GM23248 (cell line): ENCODE measurements at regions not wholly inside any gene's neighbourhood (a gene's known extent, or its start where the extent isn't known, plus 50 kb on each side); places are given as distances from the start of the nearest gene placed in this dataset.
"Not testable (repeated sequence)": the region's sequence is repeated elsewhere in the genome, so short reads cannot be mapped to it uniquely, and the experiment has no call there.

ENCODE experiments used
- DNase-seq: peaks from one replicate; pipeline ENCODE4 v3.0.0-alpha.2; 2015
- H2AFZ ChIP-seq: fragments of 200-600 bp; sonication (generic); 2 replicates; pipeline ENCODE4 v1.6.1; 2016; ENCODE audit warnings: antibody characterized with exemption
- H3F3A ChIP-seq: fragments of 200-600 bp; sonication (generic); 2 replicates; pipeline ENCODE4 v1.6.1; 2016; ENCODE audit warnings: mild to moderate bottlenecking, antibody characterized with exemption, mixed run types; ENCODE audit not compliant: insufficient read depth
- H3K27ac ChIP-seq: fragments of 200-600 bp; sonication (generic); 2 replicates; pipeline ENCODE4 v1.5.1; 2016; ENCODE audit warnings: mild to moderate bottlenecking
- H3K27me3 ChIP-seq: fragments of 200-600 bp; sonication (generic); replicated peaks from 2 replicates; pipeline ENCODE4 v1.6.1; 2016; ENCODE audit warnings: mild to moderate bottlenecking; ENCODE audit not compliant: insufficient read depth
- H3K36me3 ChIP-seq: fragments of 200-600 bp; sonication (generic); 2 replicates; pipeline ENCODE4 v1.6.1; 2016; ENCODE audit warnings: low read depth, mild to moderate bottlenecking
- H3K4me1 ChIP-seq: fragments of 200-600 bp; sonication (generic); 2 replicates; pipeline ENCODE4 v1.6.1; 2016; ENCODE audit warnings: mild to moderate bottlenecking; ENCODE audit not compliant: insufficient read depth
- H3K4me2 ChIP-seq: fragments of 200-600 bp; sonication (generic); one replicate; pipeline ENCODE4 v1.6.1; 2016; ENCODE audit warnings: mild to moderate bottlenecking; ENCODE audit not compliant: unreplicated experiment
- H3K4me3 ChIP-seq: fragments of 200-600 bp; sonication (generic); 2 replicates; pipeline ENCODE4 v1.5.1; 2016; ENCODE audit warnings: mild to moderate bottlenecking
- H3K79me2 ChIP-seq: fragments of 200-600 bp; sonication (generic); 2 replicates; pipeline ENCODE4 v1.6.1; 2016; ENCODE audit warnings: mild to moderate bottlenecking; ENCODE audit not compliant: insufficient read depth
- H3K9ac ChIP-seq: fragments of 200-600 bp; sonication (generic); 2 replicates; pipeline ENCODE4 v1.6.1; 2016; ENCODE audit warnings: mild to moderate bottlenecking
- H3K9me2 ChIP-seq: fragments of 200-600 bp; sonication (generic); 2 replicates; pipeline ENCODE4 v1.6.1; 2016; ENCODE audit warnings: mixed run types, mild to moderate bottlenecking, moderate library complexity; ENCODE audit not compliant: insufficient read depth
- H3K9me3 ChIP-seq: fragments of 200-600 bp; sonication (generic); one replicate; pipeline ENCODE4 v1.6.1; 2017; ENCODE audit warnings: low read depth
- H4K20me1 ChIP-seq: fragments of 200-600 bp; sonication (generic); 2 replicates; pipeline ENCODE4 v1.6.0; 2016; ENCODE audit not compliant: insufficient read depth
- EZH2 ChIP-seq: fragments of 200-600 bp; sonication (generic); IDR thresholded peaks from 2 replicates; pipeline ENCODE4 v1.6.1; 2018; ENCODE audit warnings: antibody characterized with exemption, mild to moderate bottlenecking; ENCODE audit not compliant: insufficient read depth, poor library complexity, severe bottlenecking
- EZH2phosphoT487 ChIP-seq: fragments of 200-600 bp; sonication (generic); IDR thresholded peaks from 2 replicates; pipeline ENCODE4 v1.6.1; 2018; ENCODE audit warnings: antibody characterized with exemption, moderate library complexity, mild to moderate bottlenecking, low read depth; ENCODE audit not compliant: insufficient read depth
- WGBS, 2 experiments: methylation state at CpG; one replicate each; pipeline ENCODE4 v1.1.6; 2015 to 2017; ENCODE audit warnings: low lambda C conversion rate in 2 of 2, low coverage in 1 of 2; ENCODE audit errors: missing lambda C conversion rate in 2 of 2; 5-methylcytosine and 5-hydroxymethylcytosine counted together
- in situ Hi-C: fragments of 300-500 bp; cut with MboI; formaldehyde crosslinking; loops from 2 replicates; pipeline ENCODE4 v1.15.0; 2020

DNA sequence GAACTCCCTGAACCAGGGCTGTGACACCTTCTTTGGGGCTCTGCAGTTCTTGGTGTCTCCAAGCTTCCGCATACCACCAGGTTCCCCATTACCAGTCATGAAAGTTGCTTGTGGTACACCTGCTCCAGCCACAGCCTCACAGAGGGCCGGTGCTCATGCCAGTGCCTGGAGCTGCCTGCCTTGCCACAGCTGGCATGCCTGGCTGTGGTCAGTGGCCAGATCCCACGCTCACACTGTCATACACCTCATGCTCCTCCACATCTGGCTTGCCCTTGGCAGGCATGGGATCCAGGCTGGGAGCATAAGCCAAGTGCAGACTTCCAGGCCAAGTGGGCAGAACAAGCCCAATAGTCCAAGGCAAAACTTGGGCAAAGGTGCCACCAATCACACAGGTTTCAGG is 1054.9 kb downstream of the SLITRK5 start:
- Histone ChIP-seq H4K20me1 (no peaks in the 10 kb centered on the region), H3K9me3 (no peaks in the 10 kb centered on the region), H3K9ac (no peak overlapping the region), H3K9me2 (no peaks in the 10 kb centered on the region), H2AFZ (no peak overlapping the region), H3F3A (no peaks in the 10 kb centered on the region), H3K36me3 (no peaks in the 10 kb centered on the region), H3K4me3 (no peak overlapping the region), H3K79me2 (no peaks in the 10 kb centered on the region), H3K27me3 (no peaks in the 10 kb centered on the region), H3K4me2 (no peak overlapping the region), H3K27ac (no peak overlapping the region), H3K4me1 (no peaks in the 10 kb centered on the region)
- TF ChIP-seq EZH2 (no peak), EZH2phosphoT487 (no peak)
- DNase-seq: no peak
- WGBS, 2 experiments: 20 to 39% methylated on average over 3 of the region's 3 CpGs
- in situ Hi-C loops: no loop called here

GRCh38 chr13:88727236-88727635 is 1056.1 kb downstream of the SLITRK5 start:
- H3K27me3 ChIP-seq, H4K20me1 ChIP-seq, in situ Hi-C loops, H3K9ac ChIP-seq, H3F3A ChIP-seq, H3K9me2 ChIP-seq, H3K4me1 ChIP-seq, H3K4me3 ChIP-seq, DNase-seq, H3K4me2 ChIP-seq, H3K27ac ChIP-seq, H2AFZ ChIP-seq, H3K36me3 ChIP-seq, H3K9me3 ChIP-seq, H3K79me2 ChIP-seq: not testable (repeated sequence)
- 27 to 35% methylated on average over 7 of the region's 7 CpGs for WGBS, 2 experiments

DNA sequence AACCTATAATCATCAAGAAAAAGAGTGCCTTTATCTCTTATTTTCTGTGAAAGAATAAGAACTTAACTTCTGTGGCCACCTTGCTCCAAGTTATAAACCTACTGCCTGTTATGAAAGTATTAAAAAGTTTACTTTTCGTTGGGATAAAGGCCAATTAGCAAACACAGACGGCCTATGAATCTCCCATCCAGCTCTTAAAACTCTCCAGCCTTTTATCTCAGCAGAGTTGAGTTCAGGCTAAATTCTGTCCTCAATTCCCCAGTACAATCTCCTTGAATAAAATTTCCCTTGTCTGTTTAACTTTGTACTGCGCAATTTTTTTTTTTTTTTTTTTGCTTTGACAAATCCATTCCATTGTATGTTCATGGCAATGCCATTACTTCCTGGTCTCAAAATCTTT is 1058.4 kb downstream of the SLITRK5 start:
- H3K36me3 ChIP-seq: no peaks in the 10 kb centered on the region

DNA sequence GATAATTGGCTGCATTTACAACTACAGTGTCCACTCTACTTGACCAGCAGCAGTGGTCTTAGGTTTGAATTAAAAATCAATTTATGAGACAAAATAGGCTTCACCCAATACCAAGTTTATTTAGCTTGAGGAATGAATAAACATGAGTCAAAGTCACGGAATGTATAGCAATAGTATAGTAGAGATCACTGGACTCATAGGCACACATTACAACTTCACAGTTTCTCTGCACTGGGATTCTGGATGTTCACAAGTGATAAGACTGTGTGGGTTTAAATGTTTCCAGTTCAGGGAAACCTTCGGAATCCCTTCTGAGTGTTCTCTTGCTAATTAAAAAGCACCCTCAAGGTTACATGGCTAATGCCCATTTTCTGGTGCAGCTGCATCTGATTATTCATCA is 1064.9 kb downstream of the SLITRK5 start:
- Histone ChIP-seq H4K20me1 (no peaks in the 10 kb centered on the region), H3K27ac (no peak overlapping the region), H3K4me1 (no peaks in the 10 kb centered on the region), H2AFZ (no peak overlapping the region), H3K79me2 (no peaks in the 10 kb centered on the region), H3K36me3 (no peaks in the 10 kb centered on the region), H3F3A (no peaks in the 10 kb centered on the region), H3K4me2 (no peak overlapping the region), H3K9ac (no peak overlapping the region), H3K27me3 (no peaks in the 10 kb centered on the region), H3K4me3 (no peak overlapping the region), H3K9me2 (no peaks in the 10 kb centered on the region; the same call in 1 of the 2 replicates), H3K9me3 (no peaks in the 10 kb centered on the region)
- no peak for TF ChIP-seq EZH2
- TF ChIP-seq EZH2phosphoT487: no peak
- in situ Hi-C loops: no loop called here
- DNase-seq: no peak
- 20 to 21% methylated on average over 2 of the region's 2 CpGs for WGBS, 2 experiments

More for the DNA sequence above, 1058.4 kb downstream of the SLITRK5 start:
- Histone ChIP-seq H4K20me1 (no peaks in the 10 kb centered on the region), H2AFZ (no peak overlapping the region), H3K9ac (no peak overlapping the region), H3K4me2 (no peak overlapping the region), H3K79me2 (no peaks in the 10 kb centered on the region), H3K4me3 (no peak overlapping the region), H3F3A (no peaks in the 10 kb centered on the region), H3K9me3 (no peaks in the 10 kb centered on the region), H3K27ac (no peak overlapping the region), H3K4me1 (no peaks in the 10 kb centered on the region), H3K27me3 (no peaks in the 10 kb centered on the region), H3K9me2 (no peaks in the 10 kb centered on the region; the same call in 1 of the 2 replicates)
- 20 to 31% methylated on average over 3 of the region's 3 CpGs for WGBS, 2 experiments
- DNase-seq: no peak
- in situ Hi-C loops: no loop called here
- TF ChIP-seq EZH2 (no peak), EZH2phosphoT487 (no peak)

- no peaks in the 10 kb centered on the region for H3K9me2 ChIP-seq
- H3K36me3 ChIP-seq: no peaks in the 10 kb centered on the region
- no peak overlapping the region for H3K9ac ChIP-seq
- H3F3A ChIP-seq: no peaks in the 10 kb centered on the region
- H3K9me3 ChIP-seq: no peaks in the 10 kb centered on the region
- in situ Hi-C loops: no loop called here
- no peaks in the 10 kb centered on the region for H3K27me3 ChIP-seq
- no peak overlapping the region for H2AFZ ChIP-seq
- no peaks in the 10 kb centered on the region for H4K20me1 ChIP-seq
- no peak for DNase-seq
- WGBS, 2 experiments: 10 to 19% methylated on average over 4 of the region's 4 CpGs
- H3K27ac ChIP-seq: no peak overlapping the region
- no peaks in the 10 kb centered on the region for H3K4me1 ChIP-seq
- TF ChIP-seq EZH2 (no peak), EZH2phosphoT487 (no peak)
- H3K4me3 ChIP-seq: no peak overlapping the region
- no peak overlapping the region for H3K4me2 ChIP-seq
- H3K79me2 ChIP-seq: no peaks in the 10 kb centered on the region
Measured at GRCh38 chr13:88739195-88739594, 1068.0 kb downstream of the SLITRK5 start.
